HCT116 (cell line): ENCODE measurements at regions not wholly inside any gene's neighbourhood (a gene's known extent, or its start where the extent isn't known, plus 50 kb on each side); places are given as distances from the start of the nearest gene placed in this dataset.
A peak's percentile ranks its signal among the peaks of the same experiment; 100 is the strongest.

ENCODE experiments used
- ATAC-seq: fragments of 200-7000 bp; cut with Tn5 transposase; 2 replicates; pipeline ENCODE4 v1.9.1; 2020; ENCODE audit warnings: mild to moderate bottlenecking, moderate library complexity
- BruUV-seq: library from RNA; stranded (reverse); fragments of 400-500 nt; replicated peaks from 2 replicates; lab custom pipeline; 2021; lab: Mats Ljungman, UMichigan
- CTCF ChIA-PET: fragments of 300-600 bp; sonication (Branson Sonifier 250); formaldehyde crosslinking; loops from one replicate; lab custom pipeline; 2021; ENCODE audit warnings: antibody characterized with exemption; lab: Charles Lee
- POLR2A ChIA-PET: fragments of 300-600, 350-600 bp; sonication (Branson Sonifier 250); formaldehyde crosslinking; loops from one replicate; lab custom pipeline; 2021; ENCODE audit warnings: antibody characterized with exemption; lab: Charles Lee
- RAD21 ChIA-PET, 2 experiments: fragments of 300-600 bp; sonication (Branson Sonifier 250); formaldehyde crosslinking; loops; one replicate each; lab custom pipeline; 2023; ENCODE audit warnings: low total read pairs in 2 of 2; ENCODE audit not compliant: uncharacterized antibody in 2 of 2, unreplicated experiment in 2 of 2, low non-redundant PET in 1 of 2; lab: Charles Lee
- DNase-seq: peaks from one replicate; pipeline ENCODE4 v3.0.0-alpha.2; 2010; ENCODE audit warnings: low read depth, low spot score
- H2AFZ ChIP-seq: fragments of 200-600 bp; shearing (Covaris generic), sonication (generic); 2 replicates; pipeline ENCODE4 v1.6.1; 2017; ENCODE audit warnings: low read depth, mixed run types, mixed read lengths, antibody characterized with exemption, low read length; ENCODE audit not compliant: poor library complexity, severe bottlenecking
- H3K27ac ChIP-seq: 2 replicates; pipeline ENCODE4 v1.5.1; 2012; ENCODE audit warnings: low read depth, low read length
- H3K27me3 ChIP-seq: fragments of 200-600 bp; sonication (generic); 2 replicates; pipeline ENCODE4 v1.6.1; 2016; ENCODE audit warnings: mixed run types, low read length, mixed read lengths; ENCODE audit not compliant: insufficient read depth
- H3K36me3 ChIP-seq, 2 experiments: fragments of 200-500 bp in 1 of 2; fragments of 200-600 bp in 1 of 2; sonication (Bioruptor generic) in 1 of 2; sonication (generic) in 1 of 2; 2 replicates each; pipeline versions ENCODE4 v1.5.1 to v1.6.1; 2014 to 2016; ENCODE audit warnings: low read length in 2 of 2, inconsistent platforms in 1 of 2, mixed read lengths in 1 of 2, mixed run types in 1 of 2; ENCODE audit not compliant: insufficient read depth in 2 of 2, control insufficient read depth in 1 of 2
- H3K4me1 ChIP-seq, 2 experiments: fragments of 200-600 bp in 1 of 2; sonication (generic) in 1 of 2; 2 replicates each; pipeline versions ENCODE4 v1.5.1 to v1.6.1; 2012 to 2017; ENCODE audit warnings: low read length in 2 of 2, inconsistent platforms in 1 of 2, mild to moderate bottlenecking in 1 of 2, mixed read lengths in 1 of 2, mixed run types in 1 of 2, moderate library complexity in 1 of 2; ENCODE audit not compliant: insufficient read depth in 2 of 2, control insufficient read depth in 1 of 2
- H3K4me2 ChIP-seq: fragments of 200-600 bp; sonication (generic); 2 replicates; pipeline ENCODE4 v1.6.1; 2017; ENCODE audit warnings: mixed run types, low read length, mixed read lengths
- H3K4me3 ChIP-seq, 2 experiments: fragments of 200-600 bp in 1 of 2; sonication (generic) in 1 of 2; replicated peaks in 1 of 2; 2 replicates each; pipeline ENCODE4 v1.5.1; 2011 to 2016; ENCODE audit warnings: low read length in 2 of 2, control low read depth in 1 of 2, low read depth in 1 of 2, mild to moderate bottlenecking in 1 of 2, mixed read lengths in 1 of 2, mixed run types in 1 of 2
- H3K79me2 ChIP-seq: fragments of 200-600 bp; sonication (generic); 2 replicates; pipeline ENCODE4 v1.6.1; 2017; ENCODE audit warnings: mild to moderate bottlenecking, mixed run types, low read length, moderate library complexity, mixed read lengths; ENCODE audit not compliant: insufficient read depth
- H3K9ac ChIP-seq: fragments of 200-600 bp; sonication (generic); 2 replicates; pipeline ENCODE4 v1.6.1; 2016; ENCODE audit warnings: low read length, mixed read lengths
- H3K9me2 ChIP-seq: fragments of 200-600 bp; sonication (generic), shearing (Covaris generic); 2 replicates; pipeline ENCODE4 v1.6.1; 2017; ENCODE audit warnings: mixed run types, mild to moderate bottlenecking, moderate library complexity; ENCODE audit not compliant: insufficient read depth
- H3K9me3 ChIP-seq, 2 experiments: fragments of 200-500 bp in 1 of 2; fragments of 200-600 bp in 1 of 2; sonication (Bioruptor generic) in 1 of 2; sonication (generic) in 1 of 2; 2 replicates each; pipeline ENCODE4 v1.6.1; 2014 to 2017; ENCODE audit warnings: low read length in 2 of 2, mixed read lengths in 2 of 2, inconsistent platforms in 1 of 2, low read depth in 1 of 2, mild to moderate bottlenecking in 1 of 2, mixed run types in 1 of 2, moderate library complexity in 1 of 2; ENCODE audit not compliant: control insufficient read depth in 1 of 2, insufficient read depth in 1 of 2
- H4K20me1 ChIP-seq: fragments of 200-600 bp; sonication (generic), shearing (Covaris generic); 2 replicates; pipeline ENCODE4 v1.6.1; 2017; ENCODE audit warnings: mixed run types, mild to moderate bottlenecking, moderate library complexity; ENCODE audit not compliant: insufficient read depth
- CBX3 ChIP-seq: IDR thresholded peaks from 2 replicates; pipeline ENCODE4 v1.6.1; 2012; ENCODE audit warnings: low read depth
- CEBPB ChIP-seq: IDR thresholded peaks from 2 replicates; pipeline ENCODE4 v1.6.1; 2012; ENCODE audit warnings: low read depth
- EGR1 ChIP-seq: IDR thresholded peaks from 2 replicates; pipeline ENCODE4 v1.6.1; 2012; ENCODE audit warnings: low read depth
- EZH2phosphoT487 ChIP-seq: fragments of 200-600 bp; IDR thresholded peaks from 2 replicates; pipeline ENCODE4 v1.6.1; 2018; ENCODE audit warnings: antibody characterized with exemption, borderline replicate concordance
- FOSL1 ChIP-seq: IDR thresholded peaks from 2 replicates; pipeline ENCODE4 v1.6.1; 2012; ENCODE audit warnings: low read depth
- JUND ChIP-seq: IDR thresholded peaks from 2 replicates; pipeline ENCODE4 v1.6.1; 2012
- POLR2A ChIP-seq: IDR thresholded peaks from 2 replicates; pipeline ENCODE4 v1.7.0; 2011; ENCODE audit warnings: borderline replicate concordance; ENCODE audit not compliant: insufficient read depth, insufficient read length; ENCODE audit errors: extremely low read depth
- POLR2AphosphoS5 ChIP-seq: IDR thresholded peaks from 2 replicates; pipeline ENCODE4 v1.6.1; 2011; ENCODE audit warnings: mild to moderate bottlenecking, low read depth, low read length, moderate library complexity
- RAD21 ChIP-seq: IDR thresholded peaks from 2 replicates; pipeline ENCODE4 v1.6.1; 2012; ENCODE audit warnings: low read depth, mild to moderate bottlenecking
- SP1 ChIP-seq: IDR thresholded peaks from 2 replicates; pipeline ENCODE4 v1.6.1; 2012; ENCODE audit warnings: low read depth
- ZFX ChIP-seq: fragments of 450-650 bp; IDR thresholded peaks from 2 replicates; pipeline ENCODE4 v1.6.1; 2017
- ZNF274 ChIP-seq: fragments of 200-500 bp; sonication (Bioruptor generic); IDR thresholded peaks from 2 replicates; pipeline ENCODE4 v1.6.1; 2014; ENCODE audit warnings: mild to moderate bottlenecking, low read depth, low read length, inconsistent platforms
- intact Hi-C: fragments of 100-400 bp; cut with micrococcal nuclease; formaldehyde crosslinking; loops from 2 replicates; pipeline ENCODE4 v1.10.0; 2022
- TF ChIP-seq, protein P1 (sequence below), 3 experiments: fragments of 200-600 bp in 1 of 3; sonication (generic) in 1 of 3; IDR thresholded peaks in 2 of 3; conservative IDR thresholded peaks in 1 of 3; 2 replicates each; pipeline ENCODE4 v1.5.1; 2012 to 2017; ENCODE audit warnings: low read depth in 2 of 3, low read length in 2 of 3, antibody characterized with exemption in 1 of 3, borderline replicate concordance in 1 of 3, control low read depth in 1 of 3, mild to moderate bottlenecking in 1 of 3, mixed read lengths in 1 of 3, mixed run types in 1 of 3, moderate library complexity in 1 of 3; ENCODE audit not compliant: insufficient read depth in 1 of 3

DNA sequence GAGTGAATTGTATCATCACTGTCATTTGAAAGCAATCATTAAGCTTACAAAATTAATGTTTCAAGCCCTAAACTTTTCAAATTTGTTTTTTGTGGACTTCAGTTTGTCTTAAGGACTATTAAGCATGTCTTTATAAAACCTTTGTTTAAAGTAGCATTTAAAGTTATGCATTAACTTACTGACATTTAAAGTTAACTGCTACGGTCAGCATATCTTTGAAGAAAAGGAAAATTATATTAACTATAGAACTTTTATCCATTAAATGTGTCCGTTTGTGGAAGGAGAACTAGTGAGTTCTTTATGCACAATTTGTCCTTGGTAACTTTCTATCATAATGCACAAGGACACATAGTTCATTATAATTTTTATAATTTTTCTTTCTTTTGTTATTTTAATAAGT, 103.4 kb downstream of the FANCF start:
- Histone ChIP-seq H3K9me3 (no peaks in the 10 kb centered on the region), H3K4me3 (no peak overlapping the region), H4K20me1 (no peaks in the 10 kb centered on the region), H2AFZ (no peak overlapping the region), H3K27ac (no peak overlapping the region), H3K9ac (no peak overlapping the region), H3K79me2 (no peaks in the 10 kb centered on the region), H3K4me1 (no peaks in the 10 kb centered on the region), H3K36me3 (no peaks in the 10 kb centered on the region), H3K27me3 (no peaks in the 10 kb centered on the region), H3K4me2 (no peak overlapping the region), H3K9me2 (no peaks in the 10 kb centered on the region)
- DNase-seq (no peak), ATAC-seq (no peak)
- POLR2A ChIA-PET, result no interaction called here
- intact Hi-C loops, result loop anchor here (10.0 kb wide), 1 partner anchor 57 kb away; no protein-coding TSS in a partner anchor
- CTCF ChIA-PET, result no interaction called here
- no TSS peak for BruUV-seq
- RAD21 ChIA-PET, result no interaction called here
- no peak for TF ChIP-seq RAD21
- TF ChIP-seq SP1, result no peak
- TF ChIP-seq, protein P1, sequence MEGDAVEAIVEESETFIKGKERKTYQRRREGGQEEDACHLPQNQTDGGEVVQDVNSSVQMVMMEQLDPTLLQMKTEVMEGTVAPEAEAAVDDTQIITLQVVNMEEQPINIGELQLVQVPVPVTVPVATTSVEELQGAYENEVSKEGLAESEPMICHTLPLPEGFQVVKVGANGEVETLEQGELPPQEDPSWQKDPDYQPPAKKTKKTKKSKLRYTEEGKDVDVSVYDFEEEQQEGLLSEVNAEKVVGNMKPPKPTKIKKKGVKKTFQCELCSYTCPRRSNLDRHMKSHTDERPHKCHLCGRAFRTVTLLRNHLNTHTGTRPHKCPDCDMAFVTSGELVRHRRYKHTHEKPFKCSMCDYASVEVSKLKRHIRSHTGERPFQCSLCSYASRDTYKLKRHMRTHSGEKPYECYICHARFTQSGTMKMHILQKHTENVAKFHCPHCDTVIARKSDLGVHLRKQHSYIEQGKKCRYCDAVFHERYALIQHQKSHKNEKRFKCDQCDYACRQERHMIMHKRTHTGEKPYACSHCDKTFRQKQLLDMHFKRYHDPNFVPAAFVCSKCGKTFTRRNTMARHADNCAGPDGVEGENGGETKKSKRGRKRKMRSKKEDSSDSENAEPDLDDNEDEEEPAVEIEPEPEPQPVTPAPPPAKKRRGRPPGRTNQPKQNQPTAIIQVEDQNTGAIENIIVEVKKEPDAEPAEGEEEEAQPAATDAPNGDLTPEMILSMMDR (IDR thresholded peaks at IDR 0.05 in 2 of 3, conservative IDR thresholded peaks at IDR 0.05 in 1 of 3; ENCODE audit: borderline replicate concordance in 1 of 3, insufficient read depth in 1 of 3, low read depth in 2 of 3, low read length in 2 of 3), result no peak
- TF ChIP-seq EZH2phosphoT487, result no peak
- no peak for TF ChIP-seq POLR2AphosphoS5
- TF ChIP-seq ZNF274, result no peak
- no peak for TF ChIP-seq POLR2A
- TF ChIP-seq CEBPB, result no peak

GRCh38 chr11:22521226-22521625, 104.4 kb downstream of the FANCF start:
- H3K79me2 ChIP-seq, result no peaks in the 10 kb centered on the region
- ATAC-seq (no peak), DNase-seq (peak; percentile 6)
- H2AFZ ChIP-seq, result no peak overlapping the region
- H3K9me3 ChIP-seq, result no peaks in the 10 kb centered on the region
- ChIA-PET RAD21 (no interaction called here), POLR2A (no interaction called here), CTCF (no interaction called here)
- H3K9ac ChIP-seq, result no peak overlapping the region
- intact Hi-C loops, result loop anchor here (10.0 kb wide), 1 partner anchor 56 kb away; no protein-coding TSS in a partner anchor
- H3K4me1 ChIP-seq, result no peaks in the 10 kb centered on the region
- H3K36me3 ChIP-seq, result no peaks in the 10 kb centered on the region
- H4K20me1 ChIP-seq, result no peaks in the 10 kb centered on the region
- H3K4me3 ChIP-seq, result no peak overlapping the region
- no TSS peak for BruUV-seq
- TF ChIP-seq CEBPB (no peak), JUND (no peak), FOSL1 (no peak), EGR1 (no peak), ZNF274 (no peak), ZFX (no peak), CBX3 (no peak)
- TF ChIP-seq, protein P1 (IDR thresholded peaks at IDR 0.05 in 2 of 3, conservative IDR thresholded peaks at IDR 0.05 in 1 of 3; ENCODE audit: borderline replicate concordance in 1 of 3, insufficient read depth in 1 of 3, low read depth in 2 of 3, low read length in 2 of 3), result no peak
- no peak overlapping the region for H3K4me2 ChIP-seq
- no peak overlapping the region for H3K27ac ChIP-seq
- no peaks in the 10 kb centered on the region for H3K9me2 ChIP-seq
- no peaks in the 10 kb centered on the region for H3K27me3 ChIP-seq
